Heart left ventricle (tissue), 16 donors: ENCODE measurements at regions not wholly inside any gene's neighbourhood (a gene's known extent, or its start where the extent isn't known, plus 50 kb on each side); places are given as distances from the start of the nearest gene placed in this dataset.

Experiments used
- ATAC-seq, 4 donors: fragments of 200-7000 bp; cut with Tn5 transposase; one replicate each; pipeline ENCODE4 v1.9.1; 2020 to 2022; ENCODE audit warnings: moderate library complexity in 4 of 4, mild to moderate bottlenecking in 3 of 4, moderate number of reproducible peaks in 1 of 4
- DNase-seq, 5 donors: peaks; one replicate each; pipeline ENCODE4 v3.0.0-alpha.2; 2020
- H3K27ac ChIP-seq, 12 donors: fragments of 200-600 bp; sonication (generic) in 4 of 12; one replicate each; pipeline versions ENCODE4 v1.5.0 to v1.8.0; 2016 to 2022; ENCODE audit warnings: mild to moderate bottlenecking in 2 of 12
- H3K27me3 ChIP-seq, 9 donors: fragments of 200-600 bp; sonication (generic) in 2 of 9; one replicate each; pipeline versions ENCODE4 v1.5.1 to v1.8.0; 2016 to 2022; ENCODE audit warnings: mild to moderate bottlenecking in 3 of 9
- H3K36me3 ChIP-seq, 9 donors: fragments of 200-600 bp; sonication (generic) in 2 of 9; one replicate each; pipeline versions ENCODE4 v1.5.0 to v1.8.0; 2018 to 2022; ENCODE audit warnings: mild to moderate bottlenecking in 2 of 9
- H3K4me1 ChIP-seq, 12 donors: fragments of 200-600 bp; sonication (generic) in 4 of 12; one replicate each; pipeline versions ENCODE4 v1.5.0 to v1.8.0; 2016 to 2022; ENCODE audit warnings: mild to moderate bottlenecking in 3 of 12
- H3K4me3 ChIP-seq, 12 donors: fragments of 200-600 bp; sonication (generic) in 4 of 12; one replicate each; pipeline versions ENCODE4 v1.5.0 to v1.8.0; 2017 to 2022; ENCODE audit warnings: mild to moderate bottlenecking in 9 of 12, moderate library complexity in 4 of 12
- H3K9me3 ChIP-seq, 12 donors: fragments of 200-600 bp; sonication (generic) in 4 of 12; one replicate each; pipeline versions ENCODE4 v1.5.0 to v1.8.0; 2016 to 2022; ENCODE audit warnings: mild to moderate bottlenecking in 1 of 12
- CTCF ChIP-seq, 12 donors: fragments of 200-600 bp; sonication (generic) in 4 of 12; IDR thresholded peaks; one replicate each; pipeline versions ENCODE4 v1.5.0 to v1.8.0; 2018 to 2022; ENCODE audit warnings: antibody characterized with exemption in 12 of 12, mild to moderate bottlenecking in 5 of 12
- POLR2A ChIP-seq, 2 donors: fragments of 450-650 bp; IDR thresholded peaks; one replicate each; pipeline ENCODE4 v1.6.1; 2017; ENCODE audit warnings: antibody characterized with exemption in 2 of 2, mild to moderate bottlenecking in 2 of 2, moderate library complexity in 2 of 2
- WGBS, 4 donors: extraction: QIAGEN DNeasy Blood & Tissue Kit in 2 of 4; methylation state at CpG; one replicate each; pipeline versions ENCODE4 v1.1.5 to v1.1.7; 2013 to 2018; 5-methylcytosine and 5-hydroxymethylcytosine counted together
- intact Hi-C, 10 donors: fragments of 100-400 bp; cut with DNase I; formaldehyde crosslinking; loops; one replicate each; pipeline versions ENCODE4 v1.11.1 to v1.14.2; 2022
- donor health status: ischemic (EF 13 %, LVEDD 7.1; RV severe dilation, severe dysfunction).
- donor health status: healthy with polysubstance abuse.
- donor health status: DM: no; HTN: yes; CAD: no.
- donor health status: DM: no; HTN: no; CAD: no.
- donor health status: ischemic (EF 25% LVEDD 6.9; RV normal size, moderate dysfunction).
- donor health status: ischemic (EF 25% LVEDD 5.7; RV mildly dilated, moderate dysfunction).
- donor health status: healthy.
- donor health status: DM: yes; HTN: yes; CAD: no.
- donor health status: ischemic (EF 35%, LVEDD 5.7; RV mildly dilated, moderate dysfunction).
- donor health status: nonischemic (EF 11% LVEDD 7.7; RV severe dilation, severe dysfunction).
- donor health status: DM: yes; HTN: yes; CAD: no.
- donor health status: PGD.
- donor health status: ischemic (EF 29% LVEDD 5.4; RV normal size, mild dysfunction).
- donor health status: nonischemic (EF 23%, LVEDD 6.1; RV moderate dilation, normal function).

- Histone ChIP-seq H3K27ac (no peak overlapping the region), H3K36me3 (no peaks in the 10 kb centered on the region), H3K4me3 (no peak overlapping the region), H3K4me1 (no peaks in the 10 kb centered on the region), H3K27me3 (no peaks in the 10 kb centered on the region), H3K9me3 (no peaks in the 10 kb centered on the region)
- intact Hi-C loops: no loop called here
- DNase-seq (no peak), ATAC-seq (no peak)
- TF ChIP-seq CTCF (IDR thresholded peaks at IDR 0.05) (no peak), POLR2A (IDR thresholded peaks at IDR 0.05) (no peak)
- 81 to 90% (median 87%) methylated on average over 5 of the region's 5 CpGs for WGBS, 4 donors
Observed at GRCh38 chr4:32032136-32032672, 1312.0 kb downstream of the PCDH7 start.

GRCh38 chr4:32037399-32037798 is 1317.2 kb downstream of the PCDH7 start:
- no peaks in the 10 kb centered on the region for H3K9me3 ChIP-seq
- TF ChIP-seq CTCF (IDR thresholded peaks at IDR 0.05) (no peak), POLR2A (IDR thresholded peaks at IDR 0.05) (no peak)
- H3K27ac ChIP-seq: no peak overlapping the region
- no peaks in the 10 kb centered on the region for H3K36me3 ChIP-seq
- 48 to 85% (median 78%) methylated on average over 1 of the region's 1 CpG for WGBS, 4 donors
- H3K4me1 ChIP-seq: no peaks in the 10 kb centered on the region
- H3K4me3 ChIP-seq: no peak overlapping the region
- H3K27me3 ChIP-seq: no peaks in the 10 kb centered on the region
- no peak for ATAC-seq
- intact Hi-C loops: no loop called here
- no peak for DNase-seq

- no peak for DNase-seq
- ATAC-seq: no peak
- 62 to 71% (median 66%) methylated on average over 2 of the region's 2 CpGs for WGBS, 4 donors
- H3K27me3 ChIP-seq: no peaks in the 10 kb centered on the region
- peak in 1 of 12 donors; percentile 14 for TF ChIP-seq CTCF (IDR thresholded peaks at IDR 0.05)
- no peak for TF ChIP-seq POLR2A (IDR thresholded peaks at IDR 0.05)
- H3K9me3 ChIP-seq: peaks cover 0 to 9% (median 0%) of the 10 kb centered on the region in 12 donors
- H3K27ac ChIP-seq: no peak overlapping the region
- H3K36me3 ChIP-seq: no peaks in the 10 kb centered on the region
- no peak overlapping the region for H3K4me3 ChIP-seq
- intact Hi-C loops: no loop called here
- no peaks in the 10 kb centered on the region for H3K4me1 ChIP-seq
Observed at GRCh38 chr4:32042486-32043247, 1322.5 kb downstream of the PCDH7 start.

- intact Hi-C loops: no loop called here
- H3K4me1 ChIP-seq: no peaks in the 10 kb centered on the region
- H3K36me3 ChIP-seq: no peaks in the 10 kb centered on the region
- peaks cover 0 to 9% (median 0%) of the 10 kb centered on the region in 12 donors for H3K9me3 ChIP-seq
- 78 to 85% (median 81%) methylated on average over 2 of the region's 2 CpGs for WGBS, 4 donors
- DNase-seq (no peak), ATAC-seq (no peak)
- no peak for TF ChIP-seq CTCF (IDR thresholded peaks at IDR 0.05)
- no peak overlapping the region for H3K4me3 ChIP-seq
- H3K27ac ChIP-seq: no peak overlapping the region
- no peaks in the 10 kb centered on the region for H3K27me3 ChIP-seq
Observed at GRCh38 chr4:32043248-32043633, 1323.1 kb downstream of the PCDH7 start.
